HEK293 (cell line): ENCODE measurements at regions not wholly inside any gene's neighbourhood (a gene's known extent, or its start where the extent isn't known, plus 50 kb on each side); places are given as distances from the start of the nearest gene placed in this dataset.

ENCODE experiments used
- CTCF ChIA-PET: fragments of 350-600 bp; formaldehyde crosslinking; extraction: SDS; loops from one replicate; lab custom pipeline; 2021; ENCODE audit warnings: antibody characterized with exemption; lab: Yijun Ruan, JAX
- POLR2A ChIA-PET: fragments of 300-600 bp; formaldehyde crosslinking; extraction: SDS; loops from one replicate; lab custom pipeline; 2020; ENCODE audit warnings: antibody characterized with exemption, inconsistent platforms; lab: Yijun Ruan, JAX
- H3K27ac ChIP-seq: fragments of 200-500 bp; sonication (Bioruptor generic); 2 replicates; pipeline ENCODE4 v1.5.1; 2014; ENCODE audit warnings: low read depth, low read length, control low read depth, inconsistent platforms; ENCODE audit errors: extremely low read depth
- H3K36me3 ChIP-seq, 2 experiments: fragments of 200-500 bp in 1 of 2; sonication (Bioruptor generic) in 1 of 2; 1 replicate in 1 of 2; 2 replicates in 1 of 2; pipeline ENCODE4 v1.5.1; 2014 to 2017; ENCODE audit warnings: inconsistent platforms in 2 of 2, low read length in 2 of 2; ENCODE audit not compliant: control insufficient read depth in 2 of 2, insufficient read depth in 1 of 2
- H3K4me1 ChIP-seq: fragments of 200-500 bp; sonication (Bioruptor generic); 2 replicates; pipeline ENCODE4 v1.5.1; 2014; ENCODE audit warnings: mild to moderate bottlenecking, low read length, inconsistent platforms; ENCODE audit not compliant: control insufficient read depth, insufficient read depth
- H3K4me3 ChIP-seq: 2 replicates; pipeline ENCODE4 v1.5.1; 2011; ENCODE audit warnings: low read depth, mild to moderate bottlenecking, control low read depth, low read length, moderate library complexity
- H3K9me3 ChIP-seq: fragments of 200-500 bp; sonication (Bioruptor generic); 2 replicates; pipeline ENCODE4 v1.5.1; 2014; ENCODE audit warnings: low read depth, low read length, inconsistent platforms; ENCODE audit not compliant: control insufficient read depth, insufficient read depth
- KLF7 ChIP-seq: fragments of 450-650 bp; formaldehyde crosslinking; IDR thresholded peaks from 2 replicates; pipeline ENCODE4 v1.5.1; 2016; ENCODE audit warnings: missing biosample characterization, missing genetic modification characterization, borderline replicate concordance
- KLF9 ChIP-seq: fragments of 450-650 bp; formaldehyde crosslinking; IDR thresholded peaks from 2 replicates; pipeline ENCODE4 v1.5.1; 2016; ENCODE audit warnings: missing biosample characterization, missing genetic modification characterization, low read depth
- TRIM28 ChIP-seq: IDR thresholded peaks from 2 replicates; pipeline ENCODE4 v1.6.1; 2011; ENCODE audit warnings: low read length, control low read depth, borderline replicate concordance
- ZFP41 ChIP-seq: fragments of 450-650 bp; formaldehyde crosslinking; IDR thresholded peaks from 2 replicates; pipeline ENCODE4 v1.5.1; 2016; ENCODE audit warnings: missing biosample characterization, missing genetic modification characterization, borderline replicate concordance
- ZNF132 ChIP-seq: fragments of 450-650 bp; formaldehyde crosslinking; IDR thresholded peaks from 2 replicates; pipeline ENCODE4 v1.5.1; 2017; ENCODE audit warnings: missing biosample characterization, missing genetic modification characterization, borderline replicate concordance
- ZNF239 ChIP-seq: fragments of 450-650 bp; formaldehyde crosslinking; IDR thresholded peaks from 2 replicates; pipeline ENCODE4 v1.5.1; 2016; ENCODE audit warnings: missing biosample characterization, missing genetic modification characterization
- ZNF510 ChIP-seq: fragments of 450-650 bp; formaldehyde crosslinking; IDR thresholded peaks from 2 replicates; pipeline ENCODE4 v1.5.1; 2018; ENCODE audit warnings: mild to moderate bottlenecking, missing genetic modification characterization, missing biosample characterization; ENCODE audit not compliant: insufficient replicate concordance
- ZNF664 ChIP-seq: fragments of 450-650 bp; formaldehyde crosslinking; IDR thresholded peaks from 2 replicates; pipeline ENCODE4 v1.5.1; 2016; ENCODE audit warnings: missing biosample characterization, missing genetic modification characterization
- ZSCAN23 ChIP-seq: fragments of 450-650 bp; formaldehyde crosslinking; IDR thresholded peaks from 2 replicates; pipeline ENCODE4 v1.5.1; 2016; ENCODE audit warnings: missing biosample characterization, missing genetic modification characterization
- TF ChIP-seq, protein P1 (sequence below): fragments of 450-650 bp; formaldehyde crosslinking; IDR thresholded peaks from 2 replicates; pipeline ENCODE4 v1.5.1; 2016; ENCODE audit warnings: missing biosample characterization, missing genetic modification characterization
- TF ChIP-seq, protein P2 (sequence below): fragments of 450-650 bp; formaldehyde crosslinking; IDR thresholded peaks from 2 replicates; pipeline ENCODE4 v1.5.1; 2016; ENCODE audit warnings: missing biosample characterization, missing genetic modification characterization
- TF ChIP-seq, protein P3 (sequence below): fragments of 450-650 bp; formaldehyde crosslinking; IDR thresholded peaks from 2 replicates; pipeline ENCODE4 v1.5.1; 2017; ENCODE audit warnings: missing biosample characterization, mild to moderate bottlenecking, missing genetic modification characterization, moderate library complexity
- TF ChIP-seq, protein P4 (sequence below): fragments of 450-650 bp; formaldehyde crosslinking; IDR thresholded peaks from 2 replicates; pipeline ENCODE4 v1.5.1; 2016; ENCODE audit warnings: missing biosample characterization, missing genetic modification characterization
- TF ChIP-seq, protein P5 (sequence below): fragments of 450-650 bp; formaldehyde crosslinking; IDR thresholded peaks from 2 replicates; pipeline ENCODE4 v1.5.1; 2016; ENCODE audit warnings: missing biosample characterization, missing genetic modification characterization, borderline replicate concordance
- TF ChIP-seq, protein P6 (sequence below): fragments of 450-650 bp; formaldehyde crosslinking; IDR thresholded peaks from 2 replicates; pipeline ENCODE4 v1.5.1; 2016; ENCODE audit warnings: missing biosample characterization, missing genetic modification characterization
- TF ChIP-seq, protein P7 (sequence below): fragments of 450-650 bp; IDR thresholded peaks from 2 replicates; pipeline ENCODE4 v1.5.1; 2018; ENCODE audit warnings: missing biosample characterization, mild to moderate bottlenecking, missing genetic modification characterization

DNA sequence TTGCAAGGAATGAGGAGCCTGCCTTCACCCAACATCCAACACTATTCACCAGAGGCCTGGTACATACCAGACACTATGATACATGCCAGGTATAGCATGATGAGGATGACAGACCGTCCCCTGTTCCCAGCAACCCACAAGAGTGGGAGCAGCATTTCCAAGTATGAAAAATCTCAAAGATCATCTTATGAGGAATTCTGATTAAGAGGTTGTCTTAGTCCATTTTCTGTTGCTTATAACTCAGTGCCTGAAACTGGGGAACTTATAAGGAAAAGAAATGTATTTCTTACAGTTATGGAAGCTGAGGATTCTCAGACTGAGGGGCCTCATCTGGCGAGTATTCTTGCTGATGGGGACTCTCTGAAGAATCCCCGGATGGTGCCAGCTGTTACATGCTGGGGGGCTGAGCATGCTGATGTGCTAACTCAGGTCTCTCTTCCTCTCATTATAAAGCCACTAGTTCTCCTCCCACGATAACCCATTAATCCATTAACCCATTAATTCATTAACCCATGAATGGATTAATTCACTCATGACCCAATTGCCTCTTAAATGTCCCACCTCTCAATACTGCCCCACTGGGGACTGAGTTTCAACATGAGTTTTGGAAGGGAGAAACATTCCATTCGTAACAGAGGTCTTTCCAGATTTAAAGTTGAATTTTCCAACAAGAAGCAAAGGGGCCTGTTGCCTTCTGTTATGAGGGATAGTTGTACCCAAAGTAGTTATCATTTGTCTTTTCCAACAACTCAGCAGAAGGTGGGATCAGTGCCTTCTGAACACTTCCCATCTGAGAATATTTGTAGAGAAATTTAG, 173.9 kb downstream of the HERPUD2 start:
- H3K36me3 ChIP-seq, result no peaks in the 10 kb centered on the region
- H3K4me3 ChIP-seq, result no peak overlapping the region
- TF ChIP-seq TRIM28 (no peak), ZNF132 (tag by site-specific recombination) (no peak), ZNF510 (tag by site-specific recombination) (no peak), ZFP41 (tag by site-specific recombination) (no peak), KLF7 (no peak), KLF9 (tag by site-specific recombination) (no peak), ZNF664 (tag by site-specific recombination) (no peak), ZSCAN23 (tag by site-specific recombination) (no peak), ZNF239 (tag by site-specific recombination) (no peak)
- TF ChIP-seq, protein P1, sequence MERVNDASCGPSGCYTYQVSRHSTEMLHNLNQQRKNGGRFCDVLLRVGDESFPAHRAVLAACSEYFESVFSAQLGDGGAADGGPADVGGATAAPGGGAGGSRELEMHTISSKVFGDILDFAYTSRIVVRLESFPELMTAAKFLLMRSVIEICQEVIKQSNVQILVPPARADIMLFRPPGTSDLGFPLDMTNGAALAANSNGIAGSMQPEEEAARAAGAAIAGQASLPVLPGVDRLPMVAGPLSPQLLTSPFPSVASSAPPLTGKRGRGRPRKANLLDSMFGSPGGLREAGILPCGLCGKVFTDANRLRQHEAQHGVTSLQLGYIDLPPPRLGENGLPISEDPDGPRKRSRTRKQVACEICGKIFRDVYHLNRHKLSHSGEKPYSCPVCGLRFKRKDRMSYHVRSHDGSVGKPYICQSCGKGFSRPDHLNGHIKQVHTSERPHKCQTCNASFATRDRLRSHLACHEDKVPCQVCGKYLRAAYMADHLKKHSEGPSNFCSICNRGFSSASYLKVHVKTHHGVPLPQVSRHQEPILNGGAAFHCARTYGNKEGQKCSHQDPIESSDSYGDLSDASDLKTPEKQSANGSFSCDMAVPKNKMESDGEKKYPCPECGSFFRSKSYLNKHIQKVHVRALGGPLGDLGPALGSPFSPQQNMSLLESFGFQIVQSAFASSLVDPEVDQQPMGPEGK (tag by site-specific recombination), result no peak
- TF ChIP-seq, protein P2, sequence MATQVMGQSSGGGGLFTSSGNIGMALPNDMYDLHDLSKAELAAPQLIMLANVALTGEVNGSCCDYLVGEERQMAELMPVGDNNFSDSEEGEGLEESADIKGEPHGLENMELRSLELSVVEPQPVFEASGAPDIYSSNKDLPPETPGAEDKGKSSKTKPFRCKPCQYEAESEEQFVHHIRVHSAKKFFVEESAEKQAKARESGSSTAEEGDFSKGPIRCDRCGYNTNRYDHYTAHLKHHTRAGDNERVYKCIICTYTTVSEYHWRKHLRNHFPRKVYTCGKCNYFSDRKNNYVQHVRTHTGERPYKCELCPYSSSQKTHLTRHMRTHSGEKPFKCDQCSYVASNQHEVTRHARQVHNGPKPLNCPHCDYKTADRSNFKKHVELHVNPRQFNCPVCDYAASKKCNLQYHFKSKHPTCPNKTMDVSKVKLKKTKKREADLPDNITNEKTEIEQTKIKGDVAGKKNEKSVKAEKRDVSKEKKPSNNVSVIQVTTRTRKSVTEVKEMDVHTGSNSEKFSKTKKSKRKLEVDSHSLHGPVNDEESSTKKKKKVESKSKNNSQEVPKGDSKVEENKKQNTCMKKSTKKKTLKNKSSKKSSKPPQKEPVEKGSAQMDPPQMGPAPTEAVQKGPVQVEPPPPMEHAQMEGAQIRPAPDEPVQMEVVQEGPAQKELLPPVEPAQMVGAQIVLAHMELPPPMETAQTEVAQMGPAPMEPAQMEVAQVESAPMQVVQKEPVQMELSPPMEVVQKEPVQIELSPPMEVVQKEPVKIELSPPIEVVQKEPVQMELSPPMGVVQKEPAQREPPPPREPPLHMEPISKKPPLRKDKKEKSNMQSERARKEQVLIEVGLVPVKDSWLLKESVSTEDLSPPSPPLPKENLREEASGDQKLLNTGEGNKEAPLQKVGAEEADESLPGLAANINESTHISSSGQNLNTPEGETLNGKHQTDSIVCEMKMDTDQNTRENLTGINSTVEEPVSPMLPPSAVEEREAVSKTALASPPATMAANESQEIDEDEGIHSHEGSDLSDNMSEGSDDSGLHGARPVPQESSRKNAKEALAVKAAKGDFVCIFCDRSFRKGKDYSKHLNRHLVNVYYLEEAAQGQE, result no peak
- TF ChIP-seq, protein P3, sequence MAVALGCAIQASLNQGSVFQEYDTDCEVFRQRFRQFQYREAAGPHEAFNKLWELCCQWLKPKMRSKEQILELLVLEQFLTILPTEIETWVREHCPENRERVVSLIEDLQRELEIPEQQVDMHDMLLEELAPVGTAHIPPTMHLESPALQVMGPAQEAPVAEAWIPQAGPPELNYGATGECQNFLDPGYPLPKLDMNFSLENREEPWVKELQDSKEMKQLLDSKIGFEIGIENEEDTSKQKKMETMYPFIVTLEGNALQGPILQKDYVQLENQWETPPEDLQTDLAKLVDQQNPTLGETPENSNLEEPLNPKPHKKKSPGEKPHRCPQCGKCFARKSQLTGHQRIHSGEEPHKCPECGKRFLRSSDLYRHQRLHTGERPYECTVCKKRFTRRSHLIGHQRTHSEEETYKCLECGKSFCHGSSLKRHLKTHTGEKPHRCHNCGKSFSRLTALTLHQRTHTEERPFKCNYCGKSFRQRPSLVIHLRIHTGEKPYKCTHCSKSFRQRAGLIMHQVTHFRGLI (tag by site-specific recombination), result no peak
- TF ChIP-seq, protein P4, sequence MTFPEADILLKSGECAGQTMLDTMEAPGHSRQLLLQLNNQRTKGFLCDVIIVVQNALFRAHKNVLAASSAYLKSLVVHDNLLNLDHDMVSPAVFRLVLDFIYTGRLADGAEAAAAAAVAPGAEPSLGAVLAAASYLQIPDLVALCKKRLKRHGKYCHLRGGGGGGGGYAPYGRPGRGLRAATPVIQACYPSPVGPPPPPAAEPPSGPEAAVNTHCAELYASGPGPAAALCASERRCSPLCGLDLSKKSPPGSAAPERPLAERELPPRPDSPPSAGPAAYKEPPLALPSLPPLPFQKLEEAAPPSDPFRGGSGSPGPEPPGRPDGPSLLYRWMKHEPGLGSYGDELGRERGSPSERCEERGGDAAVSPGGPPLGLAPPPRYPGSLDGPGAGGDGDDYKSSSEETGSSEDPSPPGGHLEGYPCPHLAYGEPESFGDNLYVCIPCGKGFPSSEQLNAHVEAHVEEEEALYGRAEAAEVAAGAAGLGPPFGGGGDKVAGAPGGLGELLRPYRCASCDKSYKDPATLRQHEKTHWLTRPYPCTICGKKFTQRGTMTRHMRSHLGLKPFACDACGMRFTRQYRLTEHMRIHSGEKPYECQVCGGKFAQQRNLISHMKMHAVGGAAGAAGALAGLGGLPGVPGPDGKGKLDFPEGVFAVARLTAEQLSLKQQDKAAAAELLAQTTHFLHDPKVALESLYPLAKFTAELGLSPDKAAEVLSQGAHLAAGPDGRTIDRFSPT (tag by site-specific recombination), result no peak
- TF ChIP-seq, protein P5, sequence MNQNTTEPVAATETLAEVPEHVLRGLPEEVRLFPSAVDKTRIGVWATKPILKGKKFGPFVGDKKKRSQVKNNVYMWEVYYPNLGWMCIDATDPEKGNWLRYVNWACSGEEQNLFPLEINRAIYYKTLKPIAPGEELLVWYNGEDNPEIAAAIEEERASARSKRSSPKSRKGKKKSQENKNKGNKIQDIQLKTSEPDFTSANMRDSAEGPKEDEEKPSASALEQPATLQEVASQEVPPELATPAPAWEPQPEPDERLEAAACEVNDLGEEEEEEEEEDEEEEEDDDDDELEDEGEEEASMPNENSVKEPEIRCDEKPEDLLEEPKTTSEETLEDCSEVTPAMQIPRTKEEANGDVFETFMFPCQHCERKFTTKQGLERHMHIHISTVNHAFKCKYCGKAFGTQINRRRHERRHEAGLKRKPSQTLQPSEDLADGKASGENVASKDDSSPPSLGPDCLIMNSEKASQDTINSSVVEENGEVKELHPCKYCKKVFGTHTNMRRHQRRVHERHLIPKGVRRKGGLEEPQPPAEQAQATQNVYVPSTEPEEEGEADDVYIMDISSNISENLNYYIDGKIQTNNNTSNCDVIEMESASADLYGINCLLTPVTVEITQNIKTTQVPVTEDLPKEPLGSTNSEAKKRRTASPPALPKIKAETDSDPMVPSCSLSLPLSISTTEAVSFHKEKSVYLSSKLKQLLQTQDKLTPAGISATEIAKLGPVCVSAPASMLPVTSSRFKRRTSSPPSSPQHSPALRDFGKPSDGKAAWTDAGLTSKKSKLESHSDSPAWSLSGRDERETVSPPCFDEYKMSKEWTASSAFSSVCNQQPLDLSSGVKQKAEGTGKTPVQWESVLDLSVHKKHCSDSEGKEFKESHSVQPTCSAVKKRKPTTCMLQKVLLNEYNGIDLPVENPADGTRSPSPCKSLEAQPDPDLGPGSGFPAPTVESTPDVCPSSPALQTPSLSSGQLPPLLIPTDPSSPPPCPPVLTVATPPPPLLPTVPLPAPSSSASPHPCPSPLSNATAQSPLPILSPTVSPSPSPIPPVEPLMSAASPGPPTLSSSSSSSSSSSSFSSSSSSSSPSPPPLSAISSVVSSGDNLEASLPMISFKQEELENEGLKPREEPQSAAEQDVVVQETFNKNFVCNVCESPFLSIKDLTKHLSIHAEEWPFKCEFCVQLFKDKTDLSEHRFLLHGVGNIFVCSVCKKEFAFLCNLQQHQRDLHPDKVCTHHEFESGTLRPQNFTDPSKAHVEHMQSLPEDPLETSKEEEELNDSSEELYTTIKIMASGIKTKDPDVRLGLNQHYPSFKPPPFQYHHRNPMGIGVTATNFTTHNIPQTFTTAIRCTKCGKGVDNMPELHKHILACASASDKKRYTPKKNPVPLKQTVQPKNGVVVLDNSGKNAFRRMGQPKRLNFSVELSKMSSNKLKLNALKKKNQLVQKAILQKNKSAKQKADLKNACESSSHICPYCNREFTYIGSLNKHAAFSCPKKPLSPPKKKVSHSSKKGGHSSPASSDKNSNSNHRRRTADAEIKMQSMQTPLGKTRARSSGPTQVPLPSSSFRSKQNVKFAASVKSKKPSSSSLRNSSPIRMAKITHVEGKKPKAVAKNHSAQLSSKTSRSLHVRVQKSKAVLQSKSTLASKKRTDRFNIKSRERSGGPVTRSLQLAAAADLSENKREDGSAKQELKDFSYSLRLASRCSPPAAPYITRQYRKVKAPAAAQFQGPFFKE, result no peak
- TF ChIP-seq, protein P6, sequence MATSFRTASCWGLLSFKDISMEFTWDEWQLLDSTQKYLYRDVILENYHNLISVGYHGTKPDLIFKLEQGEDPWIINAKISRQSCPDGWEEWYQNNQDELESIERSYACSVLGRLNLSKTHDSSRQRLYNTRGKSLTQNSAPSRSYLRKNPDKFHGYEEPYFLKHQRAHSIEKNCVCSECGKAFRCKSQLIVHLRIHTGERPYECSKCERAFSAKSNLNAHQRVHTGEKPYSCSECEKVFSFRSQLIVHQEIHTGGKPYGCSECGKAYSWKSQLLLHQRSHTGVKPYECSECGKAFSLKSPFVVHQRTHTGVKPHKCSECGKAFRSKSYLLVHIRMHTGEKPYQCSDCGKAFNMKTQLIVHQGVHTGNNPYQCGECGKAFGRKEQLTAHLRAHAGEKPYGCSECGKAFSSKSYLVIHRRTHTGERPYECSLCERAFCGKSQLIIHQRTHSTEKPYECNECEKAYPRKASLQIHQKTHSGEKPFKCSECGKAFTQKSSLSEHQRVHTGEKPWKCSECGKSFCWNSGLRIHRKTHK (tag by site-specific recombination), result no peak
- TF ChIP-seq, protein P7, sequence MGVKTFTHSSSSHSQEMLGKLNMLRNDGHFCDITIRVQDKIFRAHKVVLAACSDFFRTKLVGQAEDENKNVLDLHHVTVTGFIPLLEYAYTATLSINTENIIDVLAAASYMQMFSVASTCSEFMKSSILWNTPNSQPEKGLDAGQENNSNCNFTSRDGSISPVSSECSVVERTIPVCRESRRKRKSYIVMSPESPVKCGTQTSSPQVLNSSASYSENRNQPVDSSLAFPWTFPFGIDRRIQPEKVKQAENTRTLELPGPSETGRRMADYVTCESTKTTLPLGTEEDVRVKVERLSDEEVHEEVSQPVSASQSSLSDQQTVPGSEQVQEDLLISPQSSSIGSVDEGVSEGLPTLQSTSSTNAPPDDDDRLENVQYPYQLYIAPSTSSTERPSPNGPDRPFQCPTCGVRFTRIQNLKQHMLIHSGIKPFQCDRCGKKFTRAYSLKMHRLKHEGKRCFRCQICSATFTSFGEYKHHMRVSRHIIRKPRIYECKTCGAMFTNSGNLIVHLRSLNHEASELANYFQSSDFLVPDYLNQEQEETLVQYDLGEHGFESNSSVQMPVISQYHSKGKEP (tag by site-specific recombination), result no peak
- POLR2A ChIA-PET, result no interaction called here
- H3K27ac ChIP-seq, result no peak overlapping the region
- H3K9me3 ChIP-seq, result no peaks in the 10 kb centered on the region
- CTCF ChIA-PET, result interaction anchor here (0.6 to 3.1 kb wide), 35 partner anchors 10 to 1200 kb away, joined by 3 to 59 read pairs (median 4); no protein-coding TSS in a partner anchor
- H3K4me1 ChIP-seq, result no peaks in the 10 kb centered on the region
